Stimulated activated CD4-positive, alpha-beta T cell treated with anti-CD3 and anti-CD28 coated beads, Interleukin-12 subunit alpha, Interleukin-12 subunit beta, amount 100 ng/mL, for 48 hours (primary cell): ENCODE measurements at regions not wholly inside any gene's neighbourhood (a gene's known extent, or its start where the extent isn't known, plus 50 kb on each side); places are given as distances from the start of the nearest gene placed in this dataset.

Experiments used
- DNase-seq, 3 donors: peaks; one replicate each; pipeline ENCODE4 v3.0.0-alpha.2; 2020; ENCODE audit warnings: low read depth in 2 of 3, low spot score in 1 of 3

DNA sequence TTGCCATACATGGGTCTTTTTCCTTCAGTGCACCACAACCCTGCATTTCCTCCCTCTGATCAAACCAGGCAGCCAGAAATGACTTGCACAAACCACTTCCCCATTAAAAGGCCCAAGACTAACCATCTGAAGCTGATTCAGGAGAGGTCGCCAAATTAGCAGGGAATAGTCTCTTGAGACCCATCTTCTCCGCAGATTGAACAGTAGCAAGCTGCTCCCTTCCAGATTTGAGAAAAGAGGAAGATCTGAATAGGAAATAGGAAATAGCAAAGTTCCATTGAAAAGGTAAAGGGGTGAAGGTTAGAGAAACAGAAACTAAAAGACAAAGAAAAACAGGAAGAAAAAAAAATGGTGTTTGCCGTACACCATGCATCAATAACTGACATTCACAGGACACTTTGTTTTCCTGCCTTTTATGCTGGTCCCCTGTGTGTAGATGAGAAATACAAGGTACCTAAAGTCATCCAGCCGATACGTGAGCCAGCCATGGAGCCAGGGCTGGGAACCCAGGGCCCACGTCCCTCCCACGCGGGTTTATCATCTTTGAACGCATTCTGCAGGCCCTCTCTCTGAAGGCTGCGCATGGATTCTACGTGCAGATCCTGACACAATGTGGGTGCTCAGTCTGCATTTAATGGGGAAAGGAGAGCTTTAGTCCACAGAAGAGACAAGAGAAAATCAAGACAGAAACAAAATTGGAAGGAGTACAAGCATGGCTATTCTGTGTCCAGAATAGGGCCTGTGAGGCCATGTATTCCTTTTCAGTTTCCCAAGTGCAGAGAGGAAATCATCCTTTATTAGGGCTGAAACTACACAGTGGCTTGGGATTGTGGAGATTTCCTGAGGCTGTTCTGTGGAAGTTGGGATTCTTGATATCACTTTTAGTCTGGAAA is 268.4 kb upstream of the NPVF start:
- peak in 1 of 3 donors; percentile 7 for DNase-seq

DNA sequence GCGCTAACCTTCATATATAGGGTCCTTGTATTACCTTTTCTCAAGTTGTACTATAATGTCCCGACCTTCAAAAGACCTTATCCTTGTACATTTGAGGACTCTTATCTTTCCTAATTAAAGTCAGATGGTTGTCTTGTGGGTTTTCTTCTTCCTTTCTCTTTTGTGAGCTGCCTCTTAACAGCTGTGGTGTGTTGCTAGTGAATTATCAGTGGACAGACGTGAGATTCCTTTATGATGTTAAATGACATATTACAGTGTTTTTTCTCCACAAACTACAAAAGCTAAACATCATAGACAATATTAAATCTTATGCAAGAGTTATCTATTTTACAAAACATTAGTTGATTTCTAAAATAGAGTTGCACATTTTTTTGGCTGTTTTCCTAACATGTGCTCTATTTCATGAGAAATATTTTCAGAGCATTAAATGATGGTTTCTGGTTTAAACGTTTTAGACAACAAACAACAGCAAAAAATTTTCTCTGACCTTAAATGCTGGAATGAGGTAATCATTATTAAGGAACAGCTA is 272.2 kb upstream of the NPVF start:
- DNase-seq, result no peak

DNA sequence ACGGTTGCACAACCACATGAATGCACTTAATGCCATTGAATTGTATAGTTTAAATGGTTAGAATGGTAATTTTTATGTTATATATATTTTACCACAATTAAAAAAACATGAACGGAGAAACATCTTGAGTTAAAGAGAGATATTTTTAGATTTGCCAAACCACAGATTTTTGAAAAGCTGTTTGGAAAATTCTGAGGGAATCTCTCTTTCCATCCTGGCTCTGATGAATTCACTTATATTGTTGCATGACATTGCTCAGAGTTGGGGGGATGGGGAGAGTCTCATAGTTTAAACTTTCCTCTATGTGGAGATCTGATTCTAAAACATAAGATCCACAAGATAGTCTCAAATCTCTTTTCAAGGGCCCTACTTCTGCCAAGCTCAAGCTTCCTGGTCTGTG is 275.0 kb upstream of the NPVF start:
- DNase-seq, result no peak

DNA sequence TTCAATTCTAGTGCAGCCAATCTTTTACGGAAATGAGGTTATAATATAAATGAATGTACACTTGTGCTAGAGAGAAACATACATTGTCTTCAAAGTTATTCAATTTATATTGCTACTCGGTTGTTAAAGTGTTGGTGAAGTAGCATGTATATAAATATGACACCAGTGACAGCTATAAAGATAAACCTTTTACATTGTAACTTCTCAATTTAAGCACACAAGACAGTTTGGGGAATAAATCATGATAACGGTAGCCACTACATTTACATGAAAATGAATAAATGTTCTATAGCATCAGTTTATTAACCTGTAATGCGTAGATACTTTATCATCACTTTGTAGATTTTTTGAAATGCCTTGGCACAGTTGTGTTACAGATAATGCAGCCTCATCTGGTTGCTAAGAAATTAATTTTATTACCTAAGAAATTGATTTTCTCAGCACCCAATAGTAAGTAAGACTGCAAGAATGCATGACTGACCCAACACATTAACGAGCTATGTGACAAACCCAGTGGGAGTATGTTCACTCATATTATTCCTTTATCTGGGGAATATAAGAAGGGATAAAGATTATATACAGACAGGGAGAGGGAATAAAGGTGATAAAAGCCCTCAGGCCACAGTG is 283.9 kb upstream of the NPVF start:
- DNase-seq, result no peak

DNA sequence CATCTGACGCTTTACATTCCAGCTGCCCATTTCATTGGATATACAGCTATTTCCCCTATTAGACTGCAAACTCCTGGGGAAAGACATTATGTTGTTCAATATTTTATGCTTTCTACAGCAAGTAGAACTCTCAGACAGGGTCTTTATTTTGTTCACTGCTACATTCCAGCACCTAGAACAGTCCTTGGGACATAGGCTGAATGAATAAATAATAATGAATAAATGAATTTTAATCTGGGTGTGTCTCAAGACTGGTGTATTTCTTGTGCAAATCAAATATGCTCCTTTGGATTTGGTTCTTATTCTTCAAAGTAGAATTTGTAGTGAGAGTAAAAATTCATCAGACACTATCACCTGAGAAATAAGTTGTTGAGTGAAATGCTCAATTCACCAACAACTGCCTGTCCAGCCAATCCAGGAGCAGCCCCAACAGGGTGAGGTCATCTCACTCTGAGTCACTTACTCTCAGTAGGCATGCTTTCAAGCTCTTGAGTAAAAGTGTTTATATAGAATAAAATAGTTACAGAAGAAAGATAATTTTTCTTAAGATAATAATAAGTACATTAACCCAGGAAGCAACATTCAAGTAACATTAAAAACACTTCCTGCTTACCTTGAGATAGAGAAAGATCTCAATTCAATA is 287.5 kb upstream of the NPVF start:
- DNase-seq, result no peak

DNA sequence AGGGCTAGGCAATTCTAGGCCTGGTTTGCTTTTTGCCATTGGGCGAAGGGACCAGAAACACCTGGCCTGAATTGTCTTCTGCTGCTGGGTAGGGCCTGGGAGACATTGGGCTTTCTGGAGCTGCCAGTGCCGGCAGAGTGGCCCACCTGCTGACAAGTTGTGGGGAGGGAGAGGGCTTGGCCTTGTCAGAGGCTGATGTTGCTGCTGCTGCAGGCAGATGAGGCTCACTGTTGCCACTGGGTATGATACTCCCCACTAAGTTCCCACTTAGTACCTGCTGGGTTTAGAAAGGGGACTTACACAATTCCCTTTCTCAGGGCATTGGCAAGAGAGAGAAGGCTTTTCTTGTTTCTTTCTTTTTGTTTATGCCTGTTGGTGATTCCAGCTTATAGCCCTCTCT is 289.6 kb upstream of the NPVF start:
- no peak for DNase-seq

DNA sequence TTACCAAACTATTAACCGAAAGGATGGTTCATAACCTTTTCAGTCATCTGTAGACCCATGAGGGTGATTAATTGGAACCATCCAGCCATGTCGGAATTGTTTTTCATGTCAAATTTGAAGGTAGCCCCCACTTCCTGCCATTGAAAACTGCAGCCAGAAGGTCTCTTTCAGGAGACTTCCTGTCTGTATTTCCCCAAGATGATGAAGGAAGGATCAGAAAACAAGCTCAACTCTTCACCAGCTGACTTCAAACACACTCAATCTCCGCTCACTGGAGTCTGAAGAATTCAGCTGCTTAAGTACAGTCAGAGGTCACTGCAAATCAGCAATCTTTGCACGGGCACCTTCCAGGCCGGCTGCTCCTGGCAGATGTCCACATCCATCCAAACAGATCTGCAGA is 291.7 kb upstream of the NPVF start:
- DNase-seq, result no peak

DNA sequence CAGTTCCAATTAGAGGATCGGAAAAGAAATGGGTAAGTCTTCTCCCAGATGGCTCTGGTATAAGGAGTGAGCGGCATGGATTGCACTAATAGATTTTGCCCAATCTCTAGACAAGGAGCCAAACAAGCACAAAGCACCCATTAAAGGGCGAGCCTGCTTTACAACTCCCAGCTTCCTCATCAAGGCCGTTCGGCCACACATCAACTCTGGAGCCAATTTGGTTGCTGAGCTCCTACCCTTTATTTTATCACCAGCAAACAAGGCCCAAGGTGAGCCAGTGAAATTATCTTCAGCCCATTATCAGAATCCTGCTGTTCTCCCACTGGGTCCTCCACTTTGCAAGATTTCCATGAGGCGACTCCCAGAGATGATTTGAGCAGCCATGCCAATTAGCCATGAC is 292.2 kb upstream of the NPVF start:
- no peak for DNase-seq

DNA sequence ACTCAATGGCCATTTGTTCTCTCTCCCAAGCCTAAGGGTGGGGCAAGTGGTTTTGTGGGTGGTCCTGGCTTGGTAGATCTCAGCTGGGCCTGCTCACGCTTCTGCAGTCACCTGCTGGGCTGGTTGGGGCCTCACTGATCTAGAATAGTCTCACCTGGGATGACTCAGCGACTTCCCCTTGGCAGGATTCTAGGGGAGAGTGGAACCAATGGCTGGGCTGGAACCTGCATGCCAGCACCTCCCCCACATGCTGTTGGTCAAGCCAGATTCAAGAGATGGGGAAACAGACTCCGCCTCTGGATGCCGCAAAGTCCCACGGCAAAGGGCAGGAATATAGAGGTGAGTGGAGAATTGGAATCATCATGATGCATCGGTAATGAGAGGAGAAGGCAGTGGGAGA is 292.9 kb upstream of the NPVF start:
- DNase-seq, result no peak

DNA sequence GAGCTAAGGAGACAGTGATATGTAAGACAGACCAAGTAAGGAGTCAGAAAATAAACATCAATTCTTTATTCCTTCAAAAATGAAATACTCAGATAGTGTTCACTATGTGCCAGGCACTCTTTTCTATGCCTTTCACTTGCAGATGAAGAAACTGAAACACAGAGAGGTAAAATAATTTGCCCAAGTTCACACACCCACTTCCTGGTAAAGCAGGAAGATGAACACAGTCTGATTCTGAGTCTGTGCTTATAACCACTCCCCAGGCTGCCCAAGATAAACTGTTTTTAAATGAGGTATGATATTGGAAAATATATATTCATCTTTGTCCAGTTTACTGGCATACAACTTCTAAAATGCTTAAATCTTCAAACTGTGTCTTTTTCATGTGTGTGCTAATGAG is 294.4 kb upstream of the NPVF start:
- DNase-seq, result no peak

DNA sequence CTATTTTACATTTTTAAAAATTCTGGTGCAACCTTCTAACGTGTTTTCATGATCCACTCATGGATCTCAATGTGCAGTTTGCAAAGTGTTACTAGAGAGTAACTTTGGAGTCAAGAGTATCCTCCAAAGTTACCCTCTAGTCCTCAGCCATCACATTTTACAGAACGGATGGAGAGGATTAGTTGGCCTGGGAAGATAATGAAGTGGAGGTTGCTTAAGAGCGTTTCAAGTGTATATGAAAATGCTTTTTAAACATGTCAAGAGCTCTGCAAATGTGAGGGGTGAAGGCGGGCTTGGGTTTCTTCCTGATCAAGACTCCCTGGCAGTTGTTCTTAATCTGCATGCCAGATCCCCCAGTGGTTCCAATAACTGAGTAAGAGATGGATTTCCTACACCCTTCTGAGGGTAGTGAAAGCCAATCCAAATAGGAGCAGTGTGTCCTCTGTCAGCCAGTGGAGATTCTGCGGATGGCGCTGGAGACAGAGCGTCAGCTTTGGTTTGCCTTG is 299.4 kb upstream of the NPVF start:
- DNase-seq, result no peak

DNA sequence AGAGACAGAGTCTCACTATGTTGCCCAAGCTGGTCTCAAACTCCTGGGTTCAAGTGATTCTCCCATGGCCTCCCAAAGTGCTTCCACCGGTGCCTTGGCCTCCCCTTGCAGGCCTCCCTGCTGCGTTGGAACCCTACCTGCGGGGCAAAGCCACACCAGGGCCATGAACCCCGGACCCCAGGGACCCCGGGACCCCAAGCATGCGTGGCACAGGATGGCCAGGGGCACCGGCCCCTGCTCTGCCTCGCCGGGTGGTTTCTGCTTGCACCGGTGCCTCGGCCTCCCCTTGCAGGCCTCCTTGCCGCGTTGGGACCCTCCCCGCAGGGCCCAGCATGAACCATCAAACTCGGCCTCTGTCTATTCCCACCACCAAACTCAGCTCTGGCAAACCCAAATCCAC is 301.0 kb upstream of the NPVF start:
- DNase-seq, result no peak

DNA sequence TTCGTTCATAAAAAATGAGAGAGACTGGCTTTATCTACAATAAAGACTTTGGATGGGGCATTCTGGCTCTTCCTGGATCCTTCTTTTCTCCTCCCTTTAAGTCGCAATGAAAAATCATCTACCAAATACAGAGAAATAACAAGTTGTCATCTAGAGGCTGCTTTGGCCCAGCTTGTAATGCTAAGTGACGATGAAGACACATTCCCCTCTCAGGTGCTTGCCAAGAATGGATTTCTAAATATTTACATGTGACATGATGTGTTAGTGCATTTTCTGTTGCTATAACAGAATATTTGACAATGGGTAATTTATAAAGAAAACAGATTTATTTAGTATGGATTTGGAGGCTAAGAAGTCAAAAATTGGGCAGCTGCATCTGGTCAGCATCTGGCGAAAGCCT is 308.6 kb upstream of the NPVF start:
- no peak for DNase-seq

DNA sequence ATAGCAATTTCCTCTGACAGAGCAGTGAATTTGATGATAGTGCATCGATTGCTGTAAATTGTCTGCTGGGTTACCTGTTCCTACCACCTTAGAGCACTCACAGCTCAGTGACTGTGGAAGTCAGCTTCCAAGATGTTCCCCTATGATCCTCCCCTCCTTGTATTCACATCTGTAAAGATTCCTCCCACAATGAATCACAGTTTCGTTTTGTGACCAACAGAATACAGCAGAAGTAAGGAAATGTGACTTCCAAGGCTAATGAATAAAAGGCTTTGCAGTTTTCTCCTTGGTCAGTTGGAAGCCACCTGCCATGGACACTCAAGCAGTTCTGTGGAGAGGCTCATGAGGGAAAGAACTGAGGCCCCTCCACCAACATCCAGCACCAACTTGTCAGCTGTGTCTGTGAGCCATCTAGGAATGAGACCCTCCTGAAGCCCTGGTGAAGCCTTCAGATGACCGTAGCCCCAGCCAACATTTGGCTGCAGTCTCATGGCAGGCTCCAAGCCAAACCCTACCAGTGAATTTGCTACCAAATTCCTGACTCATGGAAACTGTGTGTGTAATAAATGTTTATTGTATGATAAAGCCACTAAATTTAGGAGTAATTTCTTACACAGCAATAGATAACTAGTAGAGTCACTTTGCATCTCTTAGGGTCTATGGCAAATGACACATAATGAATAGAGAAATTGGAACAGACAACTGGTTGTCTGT is 309.5 kb upstream of the NPVF start:
- no peak for DNase-seq

DNA sequence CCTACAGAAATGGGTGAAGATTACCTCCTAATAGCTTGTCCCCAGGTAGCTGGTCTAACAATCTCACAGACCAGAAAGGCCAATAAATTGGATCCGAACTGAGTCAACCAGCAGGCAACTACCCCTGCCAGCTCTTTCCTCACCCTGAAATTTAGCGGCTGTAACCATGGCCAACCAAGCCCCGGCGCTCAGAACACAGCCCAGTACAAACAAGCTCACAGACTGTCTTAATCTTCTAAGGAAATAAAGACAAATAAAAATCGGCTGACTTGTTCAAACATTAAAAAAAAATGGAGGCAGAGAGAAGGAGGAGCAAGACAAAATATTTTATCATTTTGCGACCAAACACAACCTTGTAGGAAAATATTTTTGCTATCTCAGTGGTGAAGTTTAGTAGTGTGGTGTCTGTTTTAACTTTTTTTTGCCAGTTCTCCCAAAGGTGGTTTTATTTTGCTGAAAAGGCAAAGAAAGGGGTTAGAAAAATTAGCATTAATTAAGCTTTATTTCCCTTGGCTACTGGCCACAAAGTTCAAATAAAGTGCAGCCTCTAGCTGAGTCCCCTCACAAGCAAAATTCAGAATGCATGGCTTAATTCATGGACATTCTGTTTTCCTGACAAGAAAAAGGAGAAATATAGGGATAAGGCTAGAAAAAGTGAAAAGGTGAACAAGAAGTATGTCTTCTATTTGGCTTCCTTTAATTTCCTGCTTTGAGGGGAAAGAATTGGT is 313.0 kb upstream of the NPVF start:
- DNase-seq, result no peak

DNA sequence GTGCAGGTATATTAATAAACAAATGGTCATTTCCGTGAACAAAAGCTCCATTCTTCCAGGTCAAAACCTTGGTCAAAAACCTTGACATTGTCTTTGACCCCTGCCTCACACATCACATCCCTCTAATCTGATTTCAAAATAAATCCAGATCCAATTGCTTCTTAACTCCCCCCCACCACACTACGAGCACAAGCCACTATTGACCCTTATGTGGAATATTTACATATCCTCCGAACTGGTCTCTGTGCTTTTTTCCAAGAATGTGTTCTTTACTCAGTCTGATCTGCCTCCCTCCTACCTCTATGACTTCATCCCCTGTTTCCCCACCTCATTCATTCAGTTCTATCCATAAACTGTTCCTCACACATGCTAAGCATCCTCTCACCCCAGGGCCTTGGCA is 313.6 kb upstream of the NPVF start:
- DNase-seq, result no peak

DNA sequence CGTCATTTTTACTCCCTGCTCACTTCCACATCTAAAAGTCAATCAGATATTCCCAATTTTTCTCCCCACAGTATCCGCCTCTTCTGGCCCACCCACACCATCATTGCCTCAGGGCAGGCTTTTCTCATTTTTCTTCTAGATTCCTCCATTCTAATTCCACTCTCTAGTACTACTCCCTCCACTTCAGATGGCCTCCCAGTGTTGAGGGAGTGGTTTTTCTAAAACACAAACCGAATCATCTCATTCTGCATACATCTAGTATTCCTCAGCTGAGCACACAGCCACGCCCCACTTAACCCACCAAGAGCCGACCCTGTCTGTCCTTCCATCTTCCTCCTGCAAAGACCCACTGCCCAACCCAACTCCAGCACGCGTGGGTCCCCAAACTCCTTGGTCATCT is 314.9 kb upstream of the NPVF start:
- no peak for DNase-seq

DNA sequence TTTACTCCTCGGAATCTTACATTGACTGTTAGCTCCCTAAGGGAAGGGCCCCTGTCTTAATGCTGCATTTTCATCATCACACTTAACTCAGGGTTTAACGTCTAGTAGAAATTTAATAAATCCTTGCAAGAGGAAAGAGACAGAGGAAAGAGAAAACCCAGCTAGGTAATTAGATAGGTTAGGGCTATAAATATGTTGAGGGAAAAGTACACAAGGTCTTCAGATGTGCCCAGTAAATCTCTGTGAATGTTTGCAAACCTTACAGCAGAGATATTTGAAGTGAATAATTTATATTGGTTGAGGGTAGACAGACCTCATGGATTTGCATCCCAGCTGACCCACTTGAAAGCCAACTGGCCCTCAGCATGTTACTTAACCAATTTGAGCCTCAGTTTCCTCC is 315.5 kb upstream of the NPVF start:
- DNase-seq, result no peak

DNA sequence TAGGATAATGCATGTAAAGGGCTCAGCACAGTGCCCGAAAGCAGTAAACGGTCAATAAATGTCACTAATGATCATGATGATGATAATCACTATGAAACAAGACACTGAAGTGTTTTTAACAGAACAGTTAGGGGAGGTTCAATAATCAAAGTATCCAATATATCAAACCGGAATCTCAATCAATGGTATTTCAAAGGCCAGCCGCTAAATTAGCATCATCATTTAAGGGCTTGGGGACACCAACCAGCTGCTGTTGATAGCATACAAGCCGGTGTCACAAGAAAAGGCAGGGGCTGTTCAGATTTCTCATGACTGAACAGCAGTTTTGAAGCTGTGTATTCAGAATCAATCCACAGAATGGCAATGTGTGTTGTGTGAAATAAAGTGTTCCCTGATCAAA is 316.0 kb upstream of the NPVF start:
- DNase-seq, result no peak

DNA sequence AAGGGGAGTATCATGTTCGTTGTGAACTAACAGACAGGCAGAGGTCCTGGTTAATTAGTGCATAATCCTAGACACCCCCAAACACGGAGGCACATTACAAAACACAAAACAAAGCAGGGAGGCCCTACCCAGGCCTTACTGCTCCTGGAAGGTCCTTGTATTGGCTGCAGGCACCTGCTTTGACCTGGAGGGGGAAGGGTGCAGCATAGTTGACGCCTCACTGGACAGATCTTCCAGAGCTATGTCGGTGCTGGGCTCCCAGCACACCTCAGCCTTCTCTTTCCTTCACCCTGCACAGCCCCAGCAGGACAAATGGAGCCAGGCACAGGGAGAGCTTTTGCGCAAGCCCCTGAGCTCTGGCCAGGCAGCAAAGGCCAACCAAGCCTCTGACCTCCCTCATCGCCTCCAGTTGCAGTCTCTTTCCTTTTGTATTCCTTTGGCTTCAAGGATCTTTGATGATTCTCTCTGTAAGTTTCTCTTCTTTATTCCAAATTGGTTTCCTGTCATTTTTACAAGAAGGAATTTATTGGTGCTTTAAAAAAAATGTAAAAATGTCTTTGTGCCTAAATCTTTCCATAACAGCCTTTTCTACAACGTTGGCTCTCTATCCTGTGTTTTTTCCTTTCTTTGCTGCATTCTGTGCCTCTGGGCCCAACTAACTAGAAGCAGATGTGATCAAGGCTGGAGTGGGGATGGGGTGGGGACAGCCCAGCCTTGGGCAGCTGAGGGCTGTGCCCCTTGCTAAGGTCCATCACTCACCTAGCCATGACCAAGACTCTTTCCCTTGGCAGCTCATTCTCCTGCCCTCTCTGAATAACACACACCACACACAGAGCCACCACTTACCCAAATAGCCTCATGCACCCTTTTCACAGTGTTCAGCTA is 317.1 kb upstream of the NPVF start:
- no peak for DNase-seq
